GM12891 (cell line): ENCODE measurements at regions not wholly inside any gene's neighbourhood (a gene's known extent, or its start where the extent isn't known, plus 50 kb on each side); places are given as distances from the start of the nearest gene placed in this dataset.
"Not testable (repeated sequence)": the region's sequence is repeated elsewhere in the genome, so short reads cannot be mapped to it uniquely, and the experiment has no call there.

Source experiments
- DNase-seq: peaks from one replicate; pipeline ENCODE4 v3.0.0; 2011; ENCODE audit warnings: low spot score; ENCODE audit not compliant: insufficient read length
- FAIRE-seq: peaks from 2 replicates; lab custom pipeline; 2011; peaks lifted over from hg19 to GRCh38; lab: Jason Lieb, UNC
- PAX5 ChIP-seq: IDR thresholded peaks from 2 replicates; pipeline ENCODE4 v1.6.1; 2011; ENCODE audit warnings: low read length, moderate library complexity, mild to moderate bottlenecking; ENCODE audit not compliant: insufficient read depth, severe bottlenecking
- POLR2A ChIP-seq: IDR thresholded peaks from 2 replicates; pipeline ENCODE4 v1.6.1; 2011; ENCODE audit warnings: low read depth, low read length, control low read depth
- POLR2AphosphoS5 ChIP-seq: IDR thresholded peaks from 2 replicates; pipeline ENCODE4 v1.6.1; 2011; ENCODE audit warnings: low read depth, low read length, control low read depth
- POU2F2 ChIP-seq: IDR thresholded peaks from 2 replicates; pipeline ENCODE4 v1.6.1; 2011; ENCODE audit warnings: low read depth, mild to moderate bottlenecking, control low read depth, low read length, moderate library complexity
- SPI1 ChIP-seq: IDR thresholded peaks from 2 replicates; pipeline ENCODE4 v1.6.1; 2011; ENCODE audit warnings: low read depth, low read length, control low read depth
- TAF1 ChIP-seq: IDR thresholded peaks from 2 replicates; pipeline ENCODE4 v1.6.1; 2011; ENCODE audit warnings: low read depth, low read length, control low read depth

GRCh38 chr7:19351341-19352304 lies 206.4 kb upstream of the FERD3L start:
- DNase-seq (no peak), FAIRE-seq (no peak)
- TF ChIP-seq POU2F2 (no peak), TAF1 (no peak), SPI1 (no peak), POLR2AphosphoS5 (no peak), PAX5 (no peak), POLR2A (no peak)

DNA sequence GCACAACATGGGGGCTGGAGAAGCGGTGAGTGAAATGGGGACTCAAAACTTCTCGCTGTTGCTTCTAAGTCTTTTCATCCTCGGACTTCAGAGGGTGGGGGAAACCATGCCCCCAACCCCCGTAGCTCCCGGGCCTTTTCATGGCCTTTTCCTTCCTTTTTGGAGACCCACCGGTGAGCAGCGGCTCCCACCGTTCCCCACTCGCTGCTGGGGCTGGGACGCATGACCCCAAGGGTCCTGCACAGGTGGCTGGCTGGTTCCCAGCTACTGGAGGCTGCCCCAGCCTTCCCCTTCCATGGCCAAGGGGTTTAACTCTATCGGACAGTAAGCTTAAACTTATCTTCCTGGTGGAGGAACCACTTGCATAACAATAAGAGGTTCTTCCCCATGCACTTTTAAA lies 194.3 kb upstream of the FERD3L start:
- no peak for FAIRE-seq
- TF ChIP-seq POLR2AphosphoS5 (no peak), PAX5 (no peak), POU2F2 (no peak), SPI1 (no peak), POLR2A (no peak), TAF1 (no peak)
- no peak for DNase-seq

DNA sequence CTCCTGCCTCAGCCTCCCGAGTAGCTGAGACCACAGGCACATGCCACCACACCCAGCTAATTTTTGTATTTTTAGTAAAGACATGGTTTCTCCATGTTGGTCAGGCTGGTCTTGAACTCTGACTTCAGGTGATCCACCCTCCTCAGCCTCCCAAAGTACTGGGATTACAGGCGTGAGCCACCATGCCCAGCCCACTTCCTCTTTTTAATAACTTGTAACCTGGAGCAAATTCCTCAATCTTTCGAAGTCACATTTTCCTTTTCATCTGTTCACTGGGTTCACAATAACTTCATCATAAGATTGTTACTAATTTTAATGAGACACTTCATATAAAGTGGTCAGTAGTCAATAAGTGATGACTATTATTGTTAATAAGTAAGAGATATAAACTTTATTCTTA lies 193.3 kb upstream of the FERD3L start:
- DNase-seq, FAIRE-seq: not testable (repeated sequence)
- TF ChIP-seq SPI1, result peak; percentile 33; the same call in 1 of the 2 replicates

DNA sequence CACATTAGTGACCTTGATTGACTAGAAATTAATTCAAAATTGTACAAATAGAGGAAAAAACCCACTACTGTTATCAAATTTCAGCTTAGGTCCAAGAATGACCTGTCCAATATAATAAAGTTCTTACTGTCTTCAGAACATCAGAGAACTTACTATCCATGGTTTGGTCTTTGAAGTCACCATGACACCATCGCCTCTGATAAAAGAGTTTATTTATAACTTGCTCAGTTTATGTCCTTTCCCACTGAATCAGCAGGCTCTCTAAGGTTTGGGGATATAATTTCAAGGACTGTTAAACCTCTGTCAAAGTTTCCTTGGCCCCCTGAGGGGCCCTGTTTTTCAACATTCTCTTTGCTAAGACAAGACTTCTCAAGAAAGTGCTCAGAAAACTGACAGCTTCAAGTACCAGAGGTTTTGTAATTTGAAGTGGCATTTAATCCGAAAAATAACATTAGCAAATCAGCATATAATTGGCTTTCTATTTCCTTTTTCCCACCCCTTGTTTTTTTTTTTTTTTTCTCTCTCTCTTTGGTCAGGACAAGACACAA lies 191.7 kb upstream of the FERD3L start:
- DNase-seq (no peak), FAIRE-seq (no peak)
- TF ChIP-seq POU2F2 (no peak), PAX5 (no peak), SPI1 (no peak), POLR2A (no peak), POLR2AphosphoS5 (no peak), TAF1 (no peak)

DNA sequence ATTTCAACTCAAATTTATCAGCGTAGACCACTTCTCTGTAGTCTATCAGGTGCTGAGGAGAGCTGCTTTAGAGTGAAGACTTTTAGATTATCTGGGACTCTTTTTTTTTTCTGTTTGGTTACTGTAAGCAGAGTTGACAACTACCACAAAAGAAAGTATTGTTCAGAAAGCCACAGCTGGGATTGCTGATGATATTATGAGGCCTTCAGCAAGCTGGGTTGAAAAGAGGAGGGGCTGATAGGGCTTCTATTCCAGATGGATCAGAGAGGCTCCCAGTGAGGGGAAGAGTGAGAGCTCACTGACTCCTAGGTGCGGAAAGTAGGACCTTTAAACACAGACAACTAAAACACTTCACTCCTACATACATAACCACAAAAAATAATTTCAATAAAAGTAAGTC lies 188.5 kb upstream of the FERD3L start:
- DNase-seq (no peak), FAIRE-seq (no peak)
- TF ChIP-seq POLR2A, result no peak
- no peak for TF ChIP-seq POU2F2
- no peak for TF ChIP-seq POLR2AphosphoS5
- TF ChIP-seq SPI1, result no peak
- no peak for TF ChIP-seq PAX5

GRCh38 chr7:19327018-19327417 lies 181.8 kb upstream of the FERD3L start:
- FAIRE-seq (no peak), DNase-seq (no peak)
- TF ChIP-seq SPI1 (no peak), POLR2AphosphoS5 (no peak), POLR2A (no peak), PAX5 (no peak), TAF1 (no peak)

DNA sequence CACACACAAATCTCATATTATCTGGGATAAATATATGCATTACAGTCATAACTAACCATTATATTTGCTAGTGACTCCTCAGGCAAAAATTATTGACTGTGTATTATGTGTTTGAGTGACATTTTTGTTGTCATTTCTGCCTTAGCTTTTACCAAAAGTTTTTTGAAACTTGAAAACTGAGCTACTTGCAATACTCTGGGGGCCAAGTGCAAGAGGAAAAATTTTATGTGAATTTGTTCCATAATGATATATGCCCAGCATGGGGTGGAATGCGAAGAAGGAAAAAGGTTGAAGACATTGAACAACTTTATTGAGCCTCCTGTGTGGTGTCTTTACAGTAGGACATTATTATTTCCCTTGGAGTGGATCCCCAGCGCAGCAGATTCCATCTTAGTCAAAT lies 176.8 kb upstream of the FERD3L start:
- DNase-seq (no peak), FAIRE-seq (no peak)
- TF ChIP-seq PAX5 (no peak), POLR2AphosphoS5 (no peak), SPI1 (no peak), POU2F2 (no peak), TAF1 (no peak), POLR2A (no peak)

- no peak for DNase-seq
- FAIRE-seq, result no peak
- TF ChIP-seq SPI1 (no peak), POLR2A (no peak), POU2F2 (no peak), POLR2AphosphoS5 (no peak), TAF1 (no peak), PAX5 (no peak)
These were observed 173.1 kb upstream of the FERD3L start for GRCh38 chr7:19318287-19318686.

DNA sequence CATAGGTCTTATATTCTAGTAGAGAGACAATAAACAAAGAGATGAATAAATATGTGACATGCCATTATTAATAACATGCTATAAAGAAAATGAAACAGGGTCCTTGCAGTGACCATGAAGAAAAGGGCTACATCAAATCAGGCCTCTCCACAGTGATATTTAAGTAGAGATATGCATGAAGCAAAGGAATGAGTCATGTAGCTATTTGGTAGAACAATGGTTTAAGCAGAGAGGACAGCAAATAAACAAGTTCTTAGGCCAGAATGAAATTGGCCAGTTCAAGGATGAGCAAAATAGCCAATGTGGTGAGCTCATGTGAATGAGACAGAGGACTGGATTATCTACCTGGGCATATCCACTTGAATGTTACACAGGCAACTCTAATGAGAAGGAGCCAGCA lies 172.2 kb upstream of the FERD3L start:
- TF ChIP-seq PAX5 (no peak), POLR2A (no peak), TAF1 (no peak), POU2F2 (no peak), SPI1 (no peak), POLR2AphosphoS5 (no peak)

GRCh38 chr7:19312416-19312815 lies 167.2 kb upstream of the FERD3L start:
- FAIRE-seq (no peak), DNase-seq (no peak)
- TF ChIP-seq POLR2AphosphoS5 (no peak), POU2F2 (no peak), PAX5 (no peak), SPI1 (no peak), TAF1 (no peak), POLR2A (no peak)

More for the DNA sequence above, 172.2 kb upstream of the FERD3L start:
- DNase-seq (no peak), FAIRE-seq (no peak)

DNA sequence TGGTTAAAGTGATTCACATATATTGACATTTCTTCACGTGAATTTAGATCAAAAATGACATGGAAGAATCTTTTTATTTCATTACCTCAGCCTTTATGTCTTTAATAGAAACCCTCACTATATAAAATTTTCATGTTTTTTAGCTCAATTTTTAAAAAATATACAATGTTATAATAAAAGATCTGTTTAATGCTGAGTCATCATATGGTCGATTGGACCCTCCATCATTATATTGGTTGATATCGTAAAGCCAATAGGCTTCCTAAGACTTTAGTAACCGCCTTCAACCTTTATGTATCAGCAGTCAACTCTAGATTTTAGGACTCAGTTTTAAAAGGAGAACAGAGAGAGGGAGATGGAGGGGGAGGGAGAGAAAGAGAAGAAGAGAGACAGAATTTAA lies 162.3 kb upstream of the FERD3L start:
- DNase-seq (no peak), FAIRE-seq (no peak)
- TF ChIP-seq POLR2AphosphoS5, result no peak
- TF ChIP-seq TAF1, result no peak
- no peak for TF ChIP-seq POU2F2
- no peak for TF ChIP-seq SPI1
- TF ChIP-seq PAX5, result no peak
- no peak for TF ChIP-seq POLR2A
